PC-3 (cell line): ENCODE measurements at regions not wholly inside any gene's neighbourhood (a gene's known extent, or its start where the extent isn't known, plus 50 kb on each side); places are given as distances from the start of the nearest gene placed in this dataset.

Source experiments
- ATAC-seq: fragments of 200-7000 bp; cut with Tn5 transposase; 2 replicates; pipeline ENCODE4 v1.9.1; 2020; ENCODE audit warnings: mild to moderate bottlenecking, moderate library complexity
- BruUV-seq: library from RNA; stranded (reverse); fragments of 400-500 nt; replicated peaks from 2 replicates; lab custom pipeline; 2021; lab: Mats Ljungman, UMichigan
- CTCF ChIA-PET: fragments of 300-600 bp; sonication (Branson Sonifier 250); formaldehyde crosslinking; loops from one replicate; lab custom pipeline; 2022; ENCODE audit warnings: antibody characterized with exemption; lab: Charles Lee
- POLR2A ChIA-PET: fragments of 300-600 bp; sonication (Branson Sonifier 250); formaldehyde crosslinking; loops from one replicate; lab custom pipeline; 2022; ENCODE audit warnings: antibody characterized with exemption; ENCODE audit not compliant: unreplicated experiment; lab: Charles Lee
- DNase-seq: peaks from one replicate; pipeline ENCODE4 v3.0.0-alpha.2; 2015
- H2AFZ ChIP-seq: fragments of 300-600 bp; sonication (generic); 2 replicates; pipeline ENCODE4 v1.6.0; 2016; ENCODE audit warnings: antibody characterized with exemption, low read length
- H3F3A ChIP-seq: fragments of 300-600 bp; sonication (generic); one replicate; pipeline ENCODE4 v1.6.0; 2017; ENCODE audit warnings: antibody characterized with exemption, low read length, control low read depth, mild to moderate bottlenecking; ENCODE audit not compliant: unreplicated experiment
- H3K27ac ChIP-seq: fragments of 300-600 bp; sonication (generic); 2 replicates; pipeline ENCODE4 v1.5.1; 2016; ENCODE audit warnings: mild to moderate bottlenecking, low read length
- H3K27me3 ChIP-seq: fragments of 300-600 bp; sonication (generic); 2 replicates; pipeline ENCODE4 v1.6.1; 2016; ENCODE audit warnings: low read length, mixed read lengths
- H3K36me3 ChIP-seq: fragments of 300-600 bp; sonication (generic); 2 replicates; pipeline ENCODE4 v1.6.1; 2016; ENCODE audit warnings: low read depth, mixed run types, low read length, mixed read lengths
- H3K4me1 ChIP-seq: fragments of 300-600 bp; sonication (generic); 2 replicates; pipeline ENCODE4 v1.5.1; 2016; ENCODE audit warnings: low read length; ENCODE audit not compliant: insufficient read depth
- H3K4me2 ChIP-seq: fragments of 300-600 bp; sonication (generic); 2 replicates; pipeline ENCODE4 v1.6.0; 2016; ENCODE audit warnings: low read length
- H3K4me3 ChIP-seq: fragments of 300-600 bp; sonication (generic); 2 replicates; pipeline ENCODE4 v1.5.1; 2016; ENCODE audit warnings: mild to moderate bottlenecking, low read length, mixed read lengths
- H3K79me2 ChIP-seq: fragments of 300-600 bp; sonication (generic); 2 replicates; pipeline ENCODE4 v1.6.1; 2017; ENCODE audit warnings: low read length, mixed read lengths
- H3K9ac ChIP-seq: fragments of 300-600 bp; sonication (generic); 2 replicates; pipeline ENCODE4 v1.6.0; 2016; ENCODE audit warnings: mild to moderate bottlenecking, low read length
- H3K9me2 ChIP-seq: fragments of 300-600 bp; sonication (generic); replicated peaks from 2 replicates; pipeline ENCODE4 v1.6.1; 2016; ENCODE audit warnings: mixed run types, low read length, mixed read lengths
- H3K9me3 ChIP-seq: fragments of 300-600 bp; sonication (generic); 2 replicates; pipeline ENCODE4 v1.6.1; 2016; ENCODE audit warnings: low read length, mixed read lengths
- H4K20me1 ChIP-seq: fragments of 300-600 bp; sonication (generic); 2 replicates; pipeline ENCODE4 v1.6.1; 2016; ENCODE audit warnings: low read length, mixed read lengths
- CTCF ChIP-seq: fragments of 300-600 bp; sonication (generic); conservative IDR thresholded peaks from 2 replicates; pipeline ENCODE4 v1.5.1; 2017; ENCODE audit warnings: antibody characterized with exemption, low read depth, mild to moderate bottlenecking, low read length
- EZH2 ChIP-seq: fragments of 300-600 bp; sonication (generic); IDR thresholded peaks from one replicate; pipeline ENCODE4 v1.6.1; 2017; ENCODE audit warnings: antibody characterized with exemption, mild to moderate bottlenecking, low read length; ENCODE audit not compliant: unreplicated experiment
- EZH2phosphoT487 ChIP-seq: fragments of 300-600 bp; sonication (generic); IDR thresholded peaks from 2 replicates; pipeline ENCODE4 v1.6.1; 2018; ENCODE audit warnings: mild to moderate bottlenecking, antibody characterized with exemption, low read length, borderline replicate concordance
- intact Hi-C: fragments of 100-400 bp; cut with micrococcal nuclease; formaldehyde crosslinking; loops from 2 replicates; pipeline ENCODE4 v1.9.0; 2023

- H2AFZ ChIP-seq, result no peak overlapping the region
- no peaks in the 10 kb centered on the region for H4K20me1 ChIP-seq
- H3K4me1 ChIP-seq, result no peaks in the 10 kb centered on the region
- ChIA-PET POLR2A (no interaction called here), CTCF (no interaction called here)
- no peaks in the 10 kb centered on the region for H3F3A ChIP-seq
- no peak overlapping the region for H3K4me3 ChIP-seq
- H3K4me2 ChIP-seq, result no peak overlapping the region
- H3K79me2 ChIP-seq, result no peaks in the 10 kb centered on the region
- no peaks in the 10 kb centered on the region for H3K9me2 ChIP-seq
- TF ChIP-seq CTCF (no peak), EZH2phosphoT487 (no peak), EZH2 (no peak)
- no peak overlapping the region for H3K27ac ChIP-seq
- H3K9ac ChIP-seq, result no peak overlapping the region
- H3K9me3 ChIP-seq, result no peaks in the 10 kb centered on the region
- no TSS peak for BruUV-seq
- ATAC-seq (no peak), DNase-seq (no peak)
- H3K27me3 ChIP-seq, result no peaks in the 10 kb centered on the region
- intact Hi-C loops, result no loop called here
- H3K36me3 ChIP-seq, result no peaks in the 10 kb centered on the region
Measured at GRCh38 chr4:42747971-42748370, 91.1 kb upstream of the ATP8A1 start.

GRCh38 chr4:42736527-42737195, 79.8 kb upstream of the ATP8A1 start:
- no peak for TF ChIP-seq EZH2phosphoT487
- TF ChIP-seq EZH2, result no peak
- no peak for TF ChIP-seq CTCF
- H3K36me3 ChIP-seq, result no peaks in the 10 kb centered on the region
- H3K9me2 ChIP-seq, result no peaks in the 10 kb centered on the region
- no peak overlapping the region for H3K9ac ChIP-seq
- no TSS peak for BruUV-seq
- H3F3A ChIP-seq, result no peaks in the 10 kb centered on the region
- H2AFZ ChIP-seq, result no peak overlapping the region
- no peaks in the 10 kb centered on the region for H4K20me1 ChIP-seq
- no peaks in the 10 kb centered on the region for H3K79me2 ChIP-seq
- no peaks in the 10 kb centered on the region for H3K9me3 ChIP-seq
- no peak overlapping the region for H3K4me3 ChIP-seq
- DNase-seq (no peak), ATAC-seq (no peak)
- POLR2A ChIA-PET, result no interaction called here
- CTCF ChIA-PET, result no interaction called here
- H3K4me1 ChIP-seq, result no peaks in the 10 kb centered on the region
- intact Hi-C loops, result no loop called here
- no peaks in the 10 kb centered on the region for H3K27me3 ChIP-seq
- H3K27ac ChIP-seq, result no peak overlapping the region
- H3K4me2 ChIP-seq, result no peak overlapping the region

GRCh38 chr4:42733380-42733779, 76.5 kb upstream of the ATP8A1 start:
- no peak overlapping the region for H3K4me3 ChIP-seq
- DNase-seq, result no peak
- no peak for ATAC-seq
- H4K20me1 ChIP-seq, result no peaks in the 10 kb centered on the region
- H3K9me3 ChIP-seq, result no peaks in the 10 kb centered on the region
- intact Hi-C loops, result no loop called here
- H3K27me3 ChIP-seq, result no peaks in the 10 kb centered on the region
- BruUV-seq, result no TSS peak
- H3K4me2 ChIP-seq, result no peak overlapping the region
- H3F3A ChIP-seq, result no peaks in the 10 kb centered on the region
- H3K9me2 ChIP-seq, result no peaks in the 10 kb centered on the region
- no peak for TF ChIP-seq CTCF
- TF ChIP-seq EZH2phosphoT487, result no peak
- TF ChIP-seq EZH2, result no peak
- ChIA-PET POLR2A (no interaction called here), CTCF (no interaction called here)
- H3K27ac ChIP-seq, result no peak overlapping the region
- no peak overlapping the region for H3K9ac ChIP-seq
- H3K4me1 ChIP-seq, result no peaks in the 10 kb centered on the region
- H3K79me2 ChIP-seq, result no peaks in the 10 kb centered on the region
- no peaks in the 10 kb centered on the region for H3K36me3 ChIP-seq
- no peak overlapping the region for H2AFZ ChIP-seq
